SKM-1 (cell line): ENCODE measurements at regions not wholly inside any gene's neighbourhood (a gene's known extent, or its start where the extent isn't known, plus 50 kb on each side); places are given as distances from the start of the nearest gene placed in this dataset.

ENCODE experiments used
- DNase-seq: peaks from one replicate; lab custom pipeline; 2025; ENCODE audit not compliant: unreplicated experiment; lab: John Stamatoyannopoulos, UW

DNA sequence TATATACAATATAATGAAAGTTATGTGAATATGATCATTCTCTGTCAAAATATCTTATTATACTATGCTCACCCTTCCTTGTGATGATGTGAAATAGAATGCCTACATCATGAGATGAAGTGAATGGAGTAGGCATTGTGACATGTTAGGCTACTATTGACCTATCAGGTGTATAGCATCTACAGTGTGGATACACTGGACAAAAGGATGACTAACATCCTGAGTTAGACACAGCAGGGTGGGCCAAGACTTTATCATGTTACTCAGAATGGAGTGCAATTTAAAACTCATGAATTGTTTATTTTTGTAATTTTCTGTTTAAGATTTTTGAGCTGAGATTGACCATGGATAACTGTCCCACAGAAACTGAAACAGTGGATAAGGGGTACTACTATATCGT, 53.4 kb upstream of the NAV3 start:
- DNase-seq: no peak

GRCh38 chr12:77774761-77775160, 55.9 kb upstream of the NAV3 start:
- no peak for DNase-seq

DNA sequence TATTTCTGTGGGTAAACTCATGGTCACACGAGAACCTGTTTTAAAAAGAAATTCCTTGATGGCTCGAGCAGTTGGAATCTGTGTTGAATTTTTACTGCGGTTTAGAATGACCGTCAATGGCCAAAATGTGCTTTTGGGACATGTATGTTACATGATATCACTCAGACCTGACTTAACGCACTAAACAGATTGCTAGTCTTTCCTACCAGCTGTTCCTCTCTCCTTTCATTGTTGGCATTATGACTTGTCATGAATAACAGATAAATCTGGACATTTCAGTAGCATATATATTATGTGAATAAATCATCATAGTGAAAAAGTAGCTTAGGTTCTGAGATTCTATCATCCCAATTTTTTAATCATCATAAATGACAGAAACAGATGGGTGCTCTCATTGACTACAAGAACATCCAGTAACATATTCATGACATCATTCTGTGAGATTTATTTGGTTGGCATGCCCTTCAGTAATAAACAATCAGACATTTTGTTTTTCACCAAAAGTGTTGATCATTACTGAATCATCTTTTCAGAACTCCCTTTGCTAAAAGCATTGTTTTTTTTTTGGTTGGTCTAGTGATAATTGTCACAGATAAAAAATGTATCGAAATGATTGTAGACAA, 57.9 kb upstream of the NAV3 start:
- DNase-seq: no peak

DNA sequence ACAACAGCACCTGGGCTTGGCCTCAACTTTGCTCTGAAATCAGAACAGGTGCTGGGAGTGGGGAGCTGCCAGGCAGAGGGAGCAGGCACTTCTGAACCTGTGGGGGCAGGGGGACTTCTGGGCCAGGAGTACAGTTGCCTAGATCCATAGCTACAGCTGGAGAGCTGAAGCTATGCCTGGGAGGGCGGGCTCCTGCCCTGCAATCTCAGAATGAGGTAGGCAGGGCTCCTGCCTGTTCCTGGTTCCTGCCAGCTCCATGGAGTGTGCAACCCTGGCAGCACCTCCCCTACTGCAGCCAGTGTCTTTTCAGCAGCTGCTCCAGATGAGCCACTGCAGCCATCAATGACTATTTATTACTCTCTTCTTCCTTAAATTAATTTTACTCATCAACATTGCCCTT, 62.1 kb upstream of the NAV3 start:
- no peak for DNase-seq

- no peak for DNase-seq
These were observed 62.8 kb upstream of the NAV3 start for GRCh38 chr12:77767756-77768343.

GRCh38 chr12:77767335-77767734, 63.4 kb upstream of the NAV3 start:
- DNase-seq: no peak

GRCh38 chr12:77766224-77766623, 64.5 kb upstream of the NAV3 start:
- DNase-seq: no peak

GRCh38 chr12:77761286-77761685, 69.4 kb upstream of the NAV3 start:
- no peak for DNase-seq

DNA sequence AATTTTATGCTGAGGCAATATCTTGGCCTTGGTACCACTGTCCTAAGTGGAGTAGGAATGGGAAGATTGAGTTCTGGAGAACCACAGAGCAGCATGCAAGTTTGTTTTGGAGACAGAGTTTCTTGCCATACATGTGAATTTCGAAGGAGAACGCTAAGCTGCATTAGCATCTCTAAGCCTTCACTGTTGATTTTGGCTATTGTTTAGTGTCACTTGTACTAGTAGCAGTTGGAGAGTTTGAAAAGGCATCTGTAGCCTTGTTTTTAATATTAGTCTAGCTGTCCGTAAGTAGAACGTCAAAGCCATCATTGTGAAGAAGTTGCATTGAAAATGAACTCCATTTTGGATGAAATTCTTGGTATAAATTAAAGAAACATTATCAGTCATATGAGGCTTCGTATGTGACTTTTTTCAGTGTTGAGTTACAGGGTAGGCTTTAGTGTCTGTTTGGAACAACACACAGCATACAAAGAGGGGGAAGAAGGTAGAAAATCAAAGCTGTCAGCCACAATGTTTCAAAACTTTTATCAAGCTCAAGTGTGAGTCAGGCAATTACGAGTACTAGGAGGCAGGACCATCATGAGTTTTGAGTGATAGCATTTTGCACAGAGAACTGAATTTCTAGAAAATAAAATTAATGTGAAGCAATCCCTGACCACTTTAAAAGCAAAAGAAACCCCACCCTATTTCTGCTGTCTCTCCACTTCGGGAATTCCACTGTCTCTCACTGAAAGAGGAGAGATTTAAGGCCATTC, 70.2 kb upstream of the NAV3 start:
- DNase-seq: no peak

GRCh38 chr12:77754086-77754485, 76.6 kb upstream of the NAV3 start:
- no peak for DNase-seq

DNA sequence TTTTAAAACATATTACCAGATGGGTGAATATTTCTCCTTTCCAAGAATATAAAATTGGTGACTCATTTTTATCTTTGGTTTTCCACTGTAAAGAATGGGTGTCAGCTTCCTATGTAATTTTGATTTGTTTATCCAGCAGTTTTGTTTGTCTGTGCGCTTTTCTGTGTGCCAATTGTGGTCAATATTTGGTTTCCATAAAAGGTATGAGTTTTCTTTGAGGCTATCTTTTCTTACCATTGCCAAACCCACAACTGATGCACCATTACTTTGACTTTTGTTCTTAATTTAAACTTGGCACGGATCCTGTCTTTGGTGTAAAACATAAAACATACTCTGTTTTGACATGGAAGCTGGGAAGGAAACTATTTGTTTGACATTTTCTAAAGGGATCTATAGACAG, 78.8 kb upstream of the NAV3 start:
- no peak for DNase-seq

- DNase-seq: no peak
These were observed 84.6 kb upstream of the NAV3 start for GRCh38 chr12:77746096-77746495.

- DNase-seq: no peak
These were observed 85.1 kb upstream of the NAV3 start for GRCh38 chr12:77745624-77746023.

DNA sequence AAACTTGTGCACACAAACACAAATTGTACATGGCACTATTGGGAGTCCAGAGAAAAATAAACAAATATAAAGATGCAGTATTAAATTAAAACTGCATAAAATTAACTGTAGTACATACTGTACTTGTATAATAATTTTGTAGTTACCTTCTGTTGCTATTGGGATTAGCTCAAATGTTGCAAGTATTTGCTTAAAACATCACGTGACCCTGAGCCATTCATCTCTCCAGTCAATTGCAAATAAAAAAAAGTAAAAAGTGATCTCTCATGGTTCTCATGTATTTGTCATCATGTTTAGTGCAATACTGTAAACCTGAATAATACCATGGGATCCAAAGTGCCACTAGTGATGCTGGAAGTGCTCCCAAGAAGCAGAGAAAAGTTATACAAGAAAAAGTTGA, 88.1 kb upstream of the NAV3 start:
- no peak for DNase-seq

DNA sequence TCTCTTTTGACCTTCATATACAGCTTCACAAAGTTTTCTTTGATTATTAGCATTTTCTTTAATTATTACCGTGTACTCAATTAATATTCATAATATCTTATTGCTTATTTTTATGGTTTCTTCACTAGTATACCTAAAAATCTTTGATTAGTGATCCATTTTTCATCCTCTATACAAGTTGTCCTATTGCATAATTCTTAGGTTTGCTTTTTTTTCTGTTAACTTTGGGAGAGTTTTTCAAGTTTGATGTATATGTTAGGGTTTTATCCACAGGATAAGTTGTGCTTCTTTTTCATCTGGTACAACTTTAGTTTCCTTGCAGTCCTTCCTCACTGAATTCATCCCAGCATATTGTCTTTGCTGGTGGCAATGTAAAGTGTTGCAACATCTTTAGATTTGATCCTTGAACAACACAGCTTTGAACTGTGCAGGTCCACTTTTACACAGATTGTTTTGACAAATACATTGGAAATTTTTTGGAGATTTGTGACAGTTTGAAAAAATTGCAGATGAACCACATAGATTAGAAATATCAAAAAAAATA, 88.6 kb upstream of the NAV3 start:
- no peak for DNase-seq

DNA sequence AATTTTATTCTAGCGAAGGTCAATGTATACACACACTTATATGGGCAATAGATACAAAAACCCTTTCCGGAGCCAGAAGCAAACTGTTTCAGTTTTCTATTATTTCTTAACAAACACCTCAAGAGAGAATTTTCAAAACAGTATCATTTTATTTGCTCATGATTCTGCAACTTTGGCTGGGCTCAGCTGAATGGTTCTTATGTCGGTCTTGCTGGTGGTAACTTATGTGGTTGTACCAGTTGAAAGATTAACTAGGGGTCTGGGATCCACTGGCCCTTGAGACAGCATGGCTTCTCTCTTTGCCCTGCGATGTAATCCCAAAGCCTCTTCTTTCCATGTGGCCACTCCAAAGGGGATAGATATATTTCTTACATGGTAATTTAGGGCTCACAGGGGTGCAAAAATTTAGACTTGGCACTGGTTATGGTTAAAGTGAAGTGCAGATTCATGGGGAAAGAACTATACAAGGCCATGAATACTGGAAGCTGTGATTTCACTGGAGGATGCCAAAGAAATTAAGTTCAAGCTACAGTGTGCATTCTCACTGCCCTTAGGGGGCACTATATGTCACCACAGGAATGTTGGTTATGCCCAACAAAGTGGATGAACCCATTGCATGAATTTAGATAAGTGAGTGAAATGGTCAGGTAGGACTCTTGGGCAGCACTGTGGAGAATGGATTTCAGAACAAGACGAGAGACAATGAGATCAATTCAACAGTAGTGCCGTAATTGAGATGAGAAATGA, 94.3 kb upstream of the NAV3 start:
- DNase-seq: no peak

DNA sequence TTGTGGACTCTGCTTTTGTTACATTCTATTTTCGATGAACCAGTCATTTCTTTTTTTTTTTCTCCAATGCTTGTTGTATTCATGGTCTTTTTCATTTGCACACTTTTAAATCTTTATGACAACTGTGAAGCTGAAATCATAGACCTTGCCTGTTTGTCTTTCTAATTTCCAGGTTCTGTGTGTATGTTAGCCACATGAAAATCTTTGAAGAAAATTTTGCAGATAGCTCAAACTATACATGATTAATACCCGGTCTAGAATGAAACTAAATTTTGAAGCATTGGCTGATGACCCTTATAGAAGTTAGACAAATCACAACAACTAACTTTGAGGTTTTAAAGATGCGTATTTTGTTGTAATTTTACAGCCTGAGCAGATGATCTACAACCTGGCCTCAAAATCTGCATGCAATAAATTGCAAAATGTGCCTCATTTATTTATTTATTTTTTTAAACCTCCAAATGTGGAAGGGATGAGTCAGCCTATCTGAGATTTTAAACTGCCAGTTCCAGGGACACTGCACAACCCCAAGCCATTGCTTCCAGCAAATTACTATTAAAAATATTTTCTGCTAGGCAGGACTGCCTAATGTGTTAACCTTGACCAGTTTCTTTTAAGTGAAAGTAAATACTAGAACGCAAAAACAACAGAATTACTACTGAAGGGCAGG, 96.3 kb upstream of the NAV3 start:
- no peak for DNase-seq

DNA sequence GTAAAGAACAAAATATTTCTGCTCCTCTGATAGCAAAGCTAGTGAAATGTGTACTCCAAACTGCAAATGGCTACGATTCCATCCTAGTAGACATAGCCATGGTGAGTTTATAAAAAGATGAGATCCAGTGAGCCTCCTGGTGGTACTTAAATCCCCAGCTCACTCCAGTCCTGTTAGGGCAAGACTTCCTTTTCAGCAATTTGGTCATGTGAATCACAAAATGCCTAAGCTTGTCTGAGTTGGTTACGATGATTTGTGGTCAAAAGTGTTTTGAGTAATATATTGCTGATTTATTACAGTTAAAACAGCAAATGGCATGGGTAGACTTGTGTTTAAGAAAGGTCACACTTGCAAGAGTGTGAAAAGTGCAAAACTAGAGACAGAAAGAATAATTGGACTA, 102.7 kb upstream of the NAV3 start:
- no peak for DNase-seq

- no peak for DNase-seq
These were observed 103.2 kb upstream of the NAV3 start for GRCh38 chr12:77727442-77728001.

DNA sequence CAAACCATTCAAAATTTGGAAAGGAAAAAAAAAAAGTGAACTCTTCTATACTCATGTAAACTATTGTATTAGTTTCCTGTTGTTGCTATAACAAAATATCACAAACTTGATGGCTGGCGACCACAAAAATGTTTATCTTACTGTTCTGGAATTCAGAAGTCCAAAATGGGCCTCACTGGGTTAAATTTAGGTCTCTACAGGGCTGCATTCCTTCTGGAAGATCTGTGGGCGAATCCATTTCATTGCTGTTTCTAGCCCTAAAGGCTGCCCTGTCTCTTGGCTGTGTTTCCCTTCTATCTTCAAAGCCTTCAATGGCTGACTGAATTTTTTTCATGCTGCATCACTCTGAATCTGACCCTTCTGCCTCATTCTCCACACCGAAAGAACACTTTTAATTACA, 105.1 kb upstream of the NAV3 start:
- DNase-seq: no peak
